ENCODE measurements at regions not wholly inside any gene's neighbourhood (a gene's known extent, or its start where the extent isn't known, plus 50 kb on each side); places are given as distances from the start of the nearest gene placed in this dataset.

GRCh38 chr2:15721411-15722067 lies 129.9 kb downstream of the DDX1 start:
- TF ChIP-seq, protein P1, sequence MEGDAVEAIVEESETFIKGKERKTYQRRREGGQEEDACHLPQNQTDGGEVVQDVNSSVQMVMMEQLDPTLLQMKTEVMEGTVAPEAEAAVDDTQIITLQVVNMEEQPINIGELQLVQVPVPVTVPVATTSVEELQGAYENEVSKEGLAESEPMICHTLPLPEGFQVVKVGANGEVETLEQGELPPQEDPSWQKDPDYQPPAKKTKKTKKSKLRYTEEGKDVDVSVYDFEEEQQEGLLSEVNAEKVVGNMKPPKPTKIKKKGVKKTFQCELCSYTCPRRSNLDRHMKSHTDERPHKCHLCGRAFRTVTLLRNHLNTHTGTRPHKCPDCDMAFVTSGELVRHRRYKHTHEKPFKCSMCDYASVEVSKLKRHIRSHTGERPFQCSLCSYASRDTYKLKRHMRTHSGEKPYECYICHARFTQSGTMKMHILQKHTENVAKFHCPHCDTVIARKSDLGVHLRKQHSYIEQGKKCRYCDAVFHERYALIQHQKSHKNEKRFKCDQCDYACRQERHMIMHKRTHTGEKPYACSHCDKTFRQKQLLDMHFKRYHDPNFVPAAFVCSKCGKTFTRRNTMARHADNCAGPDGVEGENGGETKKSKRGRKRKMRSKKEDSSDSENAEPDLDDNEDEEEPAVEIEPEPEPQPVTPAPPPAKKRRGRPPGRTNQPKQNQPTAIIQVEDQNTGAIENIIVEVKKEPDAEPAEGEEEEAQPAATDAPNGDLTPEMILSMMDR (IDR thresholded peaks at IDR 0.05; ENCODE audit: insufficient read depth, low read length): no peak
- TF ChIP-seq GABPA (IDR thresholded peaks at IDR 0.05; ENCODE audit: low read depth) (no peak), POLR2AphosphoS5 (IDR thresholded peaks at IDR 0.05; ENCODE audit: low read depth) (no peak)

Measured in HL-60 (cell line).